Cardiac fibroblast (primary cell): ENCODE measurements at regions not wholly inside any gene's neighbourhood (a gene's known extent, or its start where the extent isn't known, plus 50 kb on each side); places are given as distances from the start of the nearest gene placed in this dataset.

ENCODE experiments used
- DNase-seq, 2 donors: peaks; one replicate each; pipeline versions ENCODE4 v3.0.0 to v3.0.0-alpha.2; 2010; ENCODE audit warnings: low read depth in 2 of 2
- H3K4me3 ChIP-seq, 2 donors: replicated peaks in 1 of 2; 1 replicate in 1 of 2; 2 replicates in 1 of 2; pipeline ENCODE4 v1.5.1; 2011; ENCODE audit warnings: low read depth in 2 of 2, low read length in 2 of 2, mild to moderate bottlenecking in 2 of 2, moderate library complexity in 1 of 2
- TF ChIP-seq, protein P1 (sequence below): IDR thresholded peaks from one replicate; pipeline ENCODE4 v1.5.1; 2011; ENCODE audit warnings: low read depth, mild to moderate bottlenecking, low read length, inconsistent platforms

DNA sequence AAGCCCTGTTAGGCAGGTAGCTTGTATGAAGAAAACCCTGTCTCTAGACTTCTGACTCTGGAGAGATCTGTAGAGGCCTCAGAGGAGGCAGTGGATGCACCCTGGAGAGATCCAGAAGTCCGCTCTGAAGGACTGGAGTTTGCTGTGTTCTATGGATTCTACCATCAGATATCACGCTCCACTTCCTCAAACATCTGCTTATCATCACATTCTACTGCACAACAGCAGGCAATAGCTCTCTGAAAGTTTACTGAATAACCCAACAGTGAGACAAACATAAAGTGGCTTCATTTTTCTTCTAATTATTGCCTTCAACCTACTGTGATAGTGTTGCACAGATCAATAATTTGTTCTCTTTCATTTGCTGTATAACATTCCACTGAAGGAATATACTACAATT lies 59.0 kb upstream of the OR9Q1 start:
- no peak overlapping the region for H3K4me3 ChIP-seq
- DNase-seq, result no peak
- TF ChIP-seq, protein P1, sequence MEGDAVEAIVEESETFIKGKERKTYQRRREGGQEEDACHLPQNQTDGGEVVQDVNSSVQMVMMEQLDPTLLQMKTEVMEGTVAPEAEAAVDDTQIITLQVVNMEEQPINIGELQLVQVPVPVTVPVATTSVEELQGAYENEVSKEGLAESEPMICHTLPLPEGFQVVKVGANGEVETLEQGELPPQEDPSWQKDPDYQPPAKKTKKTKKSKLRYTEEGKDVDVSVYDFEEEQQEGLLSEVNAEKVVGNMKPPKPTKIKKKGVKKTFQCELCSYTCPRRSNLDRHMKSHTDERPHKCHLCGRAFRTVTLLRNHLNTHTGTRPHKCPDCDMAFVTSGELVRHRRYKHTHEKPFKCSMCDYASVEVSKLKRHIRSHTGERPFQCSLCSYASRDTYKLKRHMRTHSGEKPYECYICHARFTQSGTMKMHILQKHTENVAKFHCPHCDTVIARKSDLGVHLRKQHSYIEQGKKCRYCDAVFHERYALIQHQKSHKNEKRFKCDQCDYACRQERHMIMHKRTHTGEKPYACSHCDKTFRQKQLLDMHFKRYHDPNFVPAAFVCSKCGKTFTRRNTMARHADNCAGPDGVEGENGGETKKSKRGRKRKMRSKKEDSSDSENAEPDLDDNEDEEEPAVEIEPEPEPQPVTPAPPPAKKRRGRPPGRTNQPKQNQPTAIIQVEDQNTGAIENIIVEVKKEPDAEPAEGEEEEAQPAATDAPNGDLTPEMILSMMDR, result no peak

DNA sequence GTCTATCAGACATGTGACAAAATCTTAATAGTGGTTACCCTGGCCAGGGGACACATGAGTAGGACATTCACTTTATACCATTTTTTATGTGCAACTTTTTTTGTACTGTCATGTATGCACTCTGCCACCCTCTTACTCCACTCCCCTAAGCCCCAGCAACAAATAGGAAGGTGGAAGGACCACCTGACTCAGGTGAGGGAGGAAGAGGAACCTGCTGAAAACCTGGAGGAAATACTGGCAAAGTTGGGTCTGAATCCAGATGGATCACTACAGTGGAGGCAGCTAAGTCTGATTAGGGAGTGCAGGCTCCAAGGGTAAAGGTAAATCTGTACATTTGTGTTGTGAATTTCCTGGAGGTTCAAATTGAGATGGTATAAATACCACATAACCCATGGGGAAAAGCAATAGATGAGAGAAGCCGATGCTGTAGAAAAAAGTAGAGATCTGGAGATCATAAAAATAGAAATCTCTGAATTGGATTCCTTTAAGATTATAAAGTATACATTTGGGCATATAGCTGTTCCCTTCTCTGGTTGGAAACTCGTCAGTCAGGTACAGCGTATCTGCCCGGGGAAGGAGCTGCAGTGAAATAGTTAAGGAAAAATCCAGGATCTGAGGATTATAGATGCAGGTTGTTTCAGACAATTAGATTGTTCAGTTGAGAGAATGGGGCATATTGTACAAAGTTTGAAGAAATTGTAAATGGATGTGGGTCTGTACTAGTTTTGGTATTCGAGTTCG lies 52.2 kb upstream of the OR9Q1 start:
- DNase-seq, result no peak
- no peak overlapping the region for H3K4me3 ChIP-seq
- TF ChIP-seq, protein P1, result no peak

DNA sequence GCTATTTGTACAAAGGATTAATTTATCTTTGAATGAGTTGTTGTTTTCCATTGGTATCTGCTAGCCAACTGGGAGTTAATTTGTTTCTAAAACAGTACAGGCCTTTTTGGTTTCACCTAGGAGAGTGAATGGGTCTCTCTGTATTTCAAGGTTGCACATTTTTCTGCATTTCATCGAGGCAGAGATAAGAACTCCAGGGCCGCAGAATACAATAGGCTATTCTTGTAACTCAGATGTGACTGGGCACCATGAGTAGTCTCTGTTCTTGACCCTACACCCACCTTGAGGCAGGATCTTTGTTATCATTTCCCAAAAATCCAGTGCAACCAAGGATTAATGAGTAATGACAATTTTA lies 51.7 kb upstream of the OR9Q1 start:
- DNase-seq, result no peak
- TF ChIP-seq, protein P1, result no peak
- no peak overlapping the region for H3K4me3 ChIP-seq
